Heart left ventricle (tissue), 16 donors: ENCODE measurements at regions not wholly inside any gene's neighbourhood (a gene's known extent, or its start where the extent isn't known, plus 50 kb on each side); places are given as distances from the start of the nearest gene placed in this dataset.

Source experiments
- ATAC-seq, 4 donors: fragments of 200-7000 bp; cut with Tn5 transposase; one replicate each; pipeline ENCODE4 v1.9.1; 2020 to 2022; ENCODE audit warnings: moderate library complexity in 4 of 4, mild to moderate bottlenecking in 3 of 4, moderate number of reproducible peaks in 1 of 4
- DNase-seq, 5 donors: peaks; one replicate each; pipeline ENCODE4 v3.0.0-alpha.2; 2020
- H3K27ac ChIP-seq, 12 donors: fragments of 200-600 bp; sonication (generic) in 4 of 12; one replicate each; pipeline versions ENCODE4 v1.5.0 to v1.8.0; 2016 to 2022; ENCODE audit warnings: mild to moderate bottlenecking in 2 of 12
- H3K27me3 ChIP-seq, 9 donors: fragments of 200-600 bp; sonication (generic) in 2 of 9; one replicate each; pipeline versions ENCODE4 v1.5.1 to v1.8.0; 2016 to 2022; ENCODE audit warnings: mild to moderate bottlenecking in 3 of 9
- H3K36me3 ChIP-seq, 9 donors: fragments of 200-600 bp; sonication (generic) in 2 of 9; one replicate each; pipeline versions ENCODE4 v1.5.0 to v1.8.0; 2018 to 2022; ENCODE audit warnings: mild to moderate bottlenecking in 2 of 9
- H3K4me1 ChIP-seq, 12 donors: fragments of 200-600 bp; sonication (generic) in 4 of 12; one replicate each; pipeline versions ENCODE4 v1.5.0 to v1.8.0; 2016 to 2022; ENCODE audit warnings: mild to moderate bottlenecking in 3 of 12
- H3K4me3 ChIP-seq, 12 donors: fragments of 200-600 bp; sonication (generic) in 4 of 12; one replicate each; pipeline versions ENCODE4 v1.5.0 to v1.8.0; 2017 to 2022; ENCODE audit warnings: mild to moderate bottlenecking in 9 of 12, moderate library complexity in 4 of 12
- H3K9me3 ChIP-seq, 12 donors: fragments of 200-600 bp; sonication (generic) in 4 of 12; one replicate each; pipeline versions ENCODE4 v1.5.0 to v1.8.0; 2016 to 2022; ENCODE audit warnings: mild to moderate bottlenecking in 1 of 12
- CTCF ChIP-seq, 12 donors: fragments of 200-600 bp; sonication (generic) in 4 of 12; IDR thresholded peaks; one replicate each; pipeline versions ENCODE4 v1.5.0 to v1.8.0; 2018 to 2022; ENCODE audit warnings: antibody characterized with exemption in 12 of 12, mild to moderate bottlenecking in 5 of 12
- POLR2A ChIP-seq, 2 donors: fragments of 450-650 bp; IDR thresholded peaks; one replicate each; pipeline ENCODE4 v1.6.1; 2017; ENCODE audit warnings: antibody characterized with exemption in 2 of 2, mild to moderate bottlenecking in 2 of 2, moderate library complexity in 2 of 2
- WGBS, 4 donors: extraction: QIAGEN DNeasy Blood & Tissue Kit in 2 of 4; methylation state at CpG; one replicate each; pipeline versions ENCODE4 v1.1.5 to v1.1.7; 2013 to 2018; 5-methylcytosine and 5-hydroxymethylcytosine counted together
- intact Hi-C, 10 donors: fragments of 100-400 bp; cut with DNase I; formaldehyde crosslinking; loops; one replicate each; pipeline versions ENCODE4 v1.11.1 to v1.14.2; 2022
- donor health status: ischemic (EF 13 %, LVEDD 7.1; RV severe dilation, severe dysfunction).
- donor health status: healthy with polysubstance abuse.
- donor health status: DM: no; HTN: yes; CAD: no.
- donor health status: DM: no; HTN: no; CAD: no.
- donor health status: ischemic (EF 25% LVEDD 6.9; RV normal size, moderate dysfunction).
- donor health status: ischemic (EF 25% LVEDD 5.7; RV mildly dilated, moderate dysfunction).
- donor health status: healthy.
- donor health status: DM: yes; HTN: yes; CAD: no.
- donor health status: ischemic (EF 35%, LVEDD 5.7; RV mildly dilated, moderate dysfunction).
- donor health status: nonischemic (EF 11% LVEDD 7.7; RV severe dilation, severe dysfunction).
- donor health status: DM: yes; HTN: yes; CAD: no.
- donor health status: PGD.
- donor health status: ischemic (EF 29% LVEDD 5.4; RV normal size, mild dysfunction).
- donor health status: nonischemic (EF 23%, LVEDD 6.1; RV moderate dilation, normal function).

DNA sequence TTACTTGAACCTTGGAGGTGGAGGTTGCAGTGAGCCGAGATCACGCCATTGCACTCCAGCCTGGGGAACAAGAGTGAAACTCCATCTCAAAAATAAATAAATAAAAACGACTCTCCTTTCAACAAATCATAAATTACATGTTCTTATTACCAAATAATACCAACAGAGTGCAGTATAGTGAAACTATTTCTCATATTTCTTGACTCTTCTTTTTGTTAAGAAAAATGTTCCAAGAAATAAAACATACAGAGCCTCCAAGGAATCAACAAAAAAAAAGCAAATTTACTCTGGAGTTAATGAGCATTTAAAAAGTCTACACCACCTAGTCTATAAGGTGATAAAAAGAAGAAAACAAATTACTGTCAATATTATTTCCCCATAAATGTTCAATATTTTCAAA, 188.8 kb downstream of the KLF12 start:
- H3K4me1 ChIP-seq, result peaks cover 0 to 48% (median 26%) of the 10 kb centered on the region in 12 donors
- H3K27me3 ChIP-seq, result no peaks in the 10 kb centered on the region
- intact Hi-C loops, result loop anchor here in 5 of 10 donors (5.0 to 10.0 kb wide), 5 partner anchors 59 to 349 kb away; partner anchors contain the start of gene KLF12 (in 2 of the 5)
- 58 to 70% (median 65%) methylated on average over 3 of the region's 3 CpGs for WGBS, 4 donors
- no peak for DNase-seq
- peak overlapping the region in 9 of 12 donors; percentile 6 to 77 (median 50) for H3K27ac ChIP-seq
- ATAC-seq, result no peak
- no peak overlapping the region for H3K4me3 ChIP-seq
- H3K36me3 ChIP-seq, result peaks cover 0 to 9% (median 0%) of the 10 kb centered on the region in 9 donors
- no peaks in the 10 kb centered on the region for H3K9me3 ChIP-seq
- TF ChIP-seq POLR2A (IDR thresholded peaks at IDR 0.05) (no peak), CTCF (IDR thresholded peaks at IDR 0.05) (peak in 7 of 12 donors; percentile 10 to 43 (median 39))

- Histone ChIP-seq H3K9me3 (no peaks in the 10 kb centered on the region), H3K4me3 (no peak overlapping the region), H3K36me3 (peaks cover 0 to 9% (median 0%) of the 10 kb centered on the region in 9 donors), H3K27ac (peak overlapping the region in 7 of 12 donors; percentile 16 to 77 (median 23)), H3K27me3 (no peaks in the 10 kb centered on the region), H3K4me1 (peaks cover 0 to 50% (median 26%) of the 10 kb centered on the region in 12 donors)
- DNase-seq (no peak), ATAC-seq (peak in 2 of 4 donors; percentile 46 to 51)
- no peak for TF ChIP-seq CTCF (IDR thresholded peaks at IDR 0.05)
- TF ChIP-seq POLR2A (IDR thresholded peaks at IDR 0.05), result no peak
- WGBS, 4 donors, result 33 to 54% (median 38%) methylated on average over 1 of the region's 1 CpG
- intact Hi-C loops, result loop anchor here in 6 of 10 donors (5.0 to 10.0 kb wide), 6 partner anchors 61 to 351 kb away; partner anchors contain the start of gene KLF12 (in 3 of the 6)
Observed at GRCh38 chr13:73943965-73944233, 190.3 kb downstream of the KLF12 start.

DNA sequence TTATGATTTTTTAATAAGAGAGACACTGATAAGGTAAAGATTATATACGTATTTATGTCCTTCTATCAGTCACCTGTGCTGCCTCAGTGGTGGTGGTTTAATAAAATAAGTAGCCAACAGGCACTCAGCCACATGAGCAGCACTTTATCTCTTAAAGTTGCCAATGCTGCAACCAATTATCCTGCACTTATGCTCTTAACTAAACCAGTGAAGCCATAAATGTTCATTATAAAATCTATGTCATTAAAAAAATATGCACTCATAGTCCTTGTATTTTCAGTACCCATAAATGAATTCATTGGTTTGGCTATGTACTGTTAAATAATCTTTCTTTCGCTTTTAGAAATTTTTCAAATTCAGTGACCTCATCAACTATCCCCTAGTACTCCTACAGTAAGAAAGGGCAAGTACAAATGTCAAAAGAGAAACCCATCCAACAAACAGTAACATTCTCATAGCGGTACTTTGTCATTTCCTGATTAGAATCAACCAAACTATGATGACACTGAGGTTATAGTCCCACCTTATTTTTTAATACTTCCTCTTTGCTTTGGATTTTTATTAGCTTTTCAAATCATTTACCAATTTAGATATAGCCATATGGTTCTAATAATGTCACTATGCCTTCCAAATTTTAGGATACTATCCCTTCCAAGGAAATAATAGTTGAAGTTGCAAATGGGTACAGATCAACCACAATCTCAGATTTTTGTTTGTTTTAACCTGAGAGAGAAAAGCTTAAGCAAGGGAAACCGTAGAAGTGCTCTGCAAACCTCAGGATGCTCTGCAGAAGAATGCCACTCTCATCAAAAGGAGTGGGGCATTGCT, 190.9 kb downstream of the KLF12 start:
- H3K4me1 ChIP-seq, result peaks cover 0 to 50% (median 28%) of the 10 kb centered on the region in 12 donors
- no peak for DNase-seq
- intact Hi-C loops, result loop anchor here in 6 of 10 donors (5.0 to 10.0 kb wide), 6 partner anchors 61 to 351 kb away; partner anchors contain the start of gene KLF12 (in 3 of the 6)
- no peak for ATAC-seq
- WGBS, 4 donors, result 51 to 67% (median 62%) methylated on average over 4 of the region's 4 CpGs
- peaks cover 0 to 9% (median 0%) of the 10 kb centered on the region in 9 donors for H3K36me3 ChIP-seq
- no peak overlapping the region for H3K4me3 ChIP-seq
- H3K27me3 ChIP-seq, result no peaks in the 10 kb centered on the region
- TF ChIP-seq CTCF (IDR thresholded peaks at IDR 0.05) (no peak), POLR2A (IDR thresholded peaks at IDR 0.05) (no peak)
- H3K27ac ChIP-seq, result peak overlapping the region in 7 of 12 donors; percentile 16 to 77 (median 23)
- H3K9me3 ChIP-seq, result no peaks in the 10 kb centered on the region

DNA sequence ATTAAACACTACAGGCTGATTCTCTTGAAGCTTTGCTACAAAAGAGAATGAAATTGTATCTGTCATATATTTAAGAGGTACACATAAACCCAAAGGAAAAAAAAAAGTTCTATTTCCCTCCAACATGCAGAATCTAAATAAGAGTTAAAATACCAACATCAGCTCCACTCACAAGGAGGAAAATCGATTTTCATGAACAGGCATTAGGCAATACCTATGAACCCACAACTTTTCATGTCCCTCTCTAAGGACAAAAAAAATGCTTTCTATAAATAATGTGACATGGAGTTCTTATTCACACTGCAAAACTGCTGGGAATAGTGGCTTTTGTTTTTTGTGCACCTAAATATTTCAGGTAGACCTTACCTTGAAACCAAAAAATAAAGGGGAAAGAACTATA, 192.5 kb downstream of the KLF12 start:
- H3K27ac ChIP-seq, result peak overlapping the region in 1 of 12 donors; percentile 18
- DNase-seq, result no peak
- intact Hi-C loops, result loop anchor here in 6 of 10 donors (5.0 to 10.0 kb wide), 6 partner anchors 63 to 353 kb away; partner anchors contain the start of gene KLF12 (in 3 of the 6)
- peaks cover 0 to 50% (median 30%) of the 10 kb centered on the region in 12 donors for H3K4me1 ChIP-seq
- no peaks in the 10 kb centered on the region for H3K27me3 ChIP-seq
- WGBS, 4 donors, result 89 to 96% (median 90%) methylated on average over 1 of the region's 1 CpG
- TF ChIP-seq CTCF (IDR thresholded peaks at IDR 0.05) (no peak), POLR2A (IDR thresholded peaks at IDR 0.05) (no peak)
- no peak for ATAC-seq
- H3K4me3 ChIP-seq, result no peak overlapping the region
- H3K36me3 ChIP-seq, result peaks cover 0 to 9% (median 0%) of the 10 kb centered on the region in 9 donors
- no peaks in the 10 kb centered on the region for H3K9me3 ChIP-seq
